Ascending aorta (tissue), 2 donors: ENCODE measurements at regions not wholly inside any gene's neighbourhood (a gene's known extent, or its start where the extent isn't known, plus 50 kb on each side); places are given as distances from the start of the nearest gene placed in this dataset.

Source experiments
- DNase-seq, 2 donors: peaks; one replicate each; pipeline ENCODE4 v3.0.0-alpha.2; 2019; ENCODE audit warnings: low spot score in 2 of 2
- H3K27ac ChIP-seq, 2 donors: fragments of 200-600 bp; sonication (generic); one replicate each; pipeline ENCODE4 v1.5.1; 2016 to 2017; ENCODE audit warnings: mild to moderate bottlenecking in 1 of 2
- H3K27me3 ChIP-seq: fragments of 200-600 bp; sonication (generic); one replicate; pipeline ENCODE4 v1.5.1; 2017
- H3K36me3 ChIP-seq, 2 donors: fragments of 200-600 bp; sonication (generic); one replicate each; pipeline ENCODE4 v1.5.1; 2016
- H3K4me1 ChIP-seq, 2 donors: fragments of 200-600 bp; sonication (generic); one replicate each; pipeline ENCODE4 v1.5.1; 2016 to 2017; ENCODE audit warnings: mild to moderate bottlenecking in 1 of 2
- H3K4me3 ChIP-seq, 2 donors: fragments of 200-600 bp; sonication (generic); one replicate each; pipeline ENCODE4 v1.5.1; 2016 to 2017; ENCODE audit warnings: mild to moderate bottlenecking in 1 of 2
- H3K9me3 ChIP-seq, 2 donors: fragments of 200-600 bp; sonication (generic); one replicate each; pipeline ENCODE4 v1.5.1; 2016
- CTCF ChIP-seq, 3 experiments: fragments of 200-600 bp in 2 of 3; fragments of 450-650 bp in 1 of 3; sonication (generic) in 2 of 3; IDR thresholded peaks; one replicate each; pipeline ENCODE4 v1.5.1; 2016 to 2019; ENCODE audit warnings: antibody characterized with exemption in 3 of 3, mild to moderate bottlenecking in 1 of 3, moderate library complexity in 1 of 3
- intact Hi-C: fragments of 100-400 bp; cut with DNase I; formaldehyde crosslinking; loops from one replicate; pipeline ENCODE4 v1.15.1; 2023

DNA sequence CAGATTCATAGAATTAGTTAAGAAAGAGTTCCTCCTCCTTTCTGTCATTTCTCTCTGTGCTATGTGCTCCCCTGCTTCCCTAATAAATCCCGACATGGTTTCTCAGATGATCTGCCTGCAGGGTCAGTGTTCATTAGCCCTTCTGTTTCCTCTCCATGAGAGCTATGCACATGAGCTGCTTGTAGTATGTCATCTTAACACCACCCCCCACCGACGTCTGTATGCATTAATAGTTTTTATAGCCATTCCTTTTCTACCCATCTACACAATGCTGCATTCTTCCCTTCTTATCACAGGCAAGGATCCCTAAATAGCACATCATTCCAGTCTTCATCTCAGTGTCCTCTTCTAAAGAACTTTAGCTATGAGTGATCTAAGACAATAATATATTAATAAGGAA is 809.1 kb downstream of the ANKRD7 start:
- Histone ChIP-seq H3K36me3 (no peaks in the 10 kb centered on the region), H3K4me3 (no peak overlapping the region), H3K27ac (no peak overlapping the region), H3K9me3 (no peaks in the 10 kb centered on the region), H3K27me3 (no peaks in the 10 kb centered on the region), H3K4me1 (no peaks in the 10 kb centered on the region)
- TF ChIP-seq CTCF (IDR thresholded peaks at IDR 0.05): no peak
- intact Hi-C loops: no loop called here
- DNase-seq: no peak

DNA sequence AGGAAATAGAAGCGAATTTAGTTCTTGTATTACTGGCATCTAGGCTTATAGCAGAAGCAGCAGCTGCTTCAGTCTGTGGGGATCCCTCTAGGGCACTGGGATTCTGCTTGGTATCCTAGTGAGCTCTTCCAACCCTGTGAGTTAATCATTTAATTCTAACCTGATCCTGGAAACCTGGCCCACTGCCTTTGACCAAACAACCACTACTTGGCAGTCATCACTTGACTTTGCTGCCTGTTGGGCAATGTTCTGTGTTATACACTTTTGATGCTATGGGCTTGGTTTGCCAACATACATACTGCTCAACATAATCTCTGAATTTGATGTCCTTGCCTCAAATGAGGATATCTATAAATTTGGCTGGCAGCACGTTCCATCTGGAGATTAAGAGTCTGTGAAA is 813.4 kb downstream of the ANKRD7 start:
- DNase-seq: no peak
- H3K4me3 ChIP-seq: no peak overlapping the region
- H3K27ac ChIP-seq: no peak overlapping the region
- no peaks in the 10 kb centered on the region for H3K9me3 ChIP-seq
- H3K4me1 ChIP-seq: no peaks in the 10 kb centered on the region
- H3K36me3 ChIP-seq: no peaks in the 10 kb centered on the region
- H3K27me3 ChIP-seq: no peaks in the 10 kb centered on the region
- TF ChIP-seq CTCF (IDR thresholded peaks at IDR 0.05): no peak
- intact Hi-C loops: no loop called here

DNA sequence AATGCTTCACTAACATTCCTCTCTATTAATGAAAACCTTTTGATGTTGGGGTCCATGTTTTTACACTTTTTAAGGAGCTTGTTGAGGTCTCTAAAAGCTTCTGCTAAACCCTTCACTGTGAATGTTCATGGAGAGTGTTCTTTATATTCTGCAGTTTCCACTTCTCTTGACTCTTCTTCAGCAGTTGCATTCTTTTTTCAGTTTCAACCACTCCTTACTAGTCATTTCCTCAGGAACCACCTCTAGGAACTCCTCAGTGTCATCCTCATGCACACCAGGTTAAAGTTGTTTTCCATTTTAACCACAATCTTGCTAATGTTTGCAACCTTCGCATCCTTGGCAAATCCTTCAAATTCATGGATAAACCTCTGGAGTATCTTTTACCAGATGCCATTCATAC is 821.6 kb downstream of the ANKRD7 start:
- intact Hi-C loops: no loop called here
- DNase-seq: no peak
- no peaks in the 10 kb centered on the region for H3K9me3 ChIP-seq
- H3K27me3 ChIP-seq: no peaks in the 10 kb centered on the region
- H3K27ac ChIP-seq: no peak overlapping the region
- no peaks in the 10 kb centered on the region for H3K36me3 ChIP-seq
- H3K4me1 ChIP-seq: peaks cover 0 to 3% of the 10 kb centered on the region in 2 donors
- TF ChIP-seq CTCF (IDR thresholded peaks at IDR 0.05): no peak
- no peak overlapping the region for H3K4me3 ChIP-seq

GRCh38 chr7:119065966-119066365 is 841.5 kb downstream of the ANKRD7 start:
- DNase-seq: no peak
- Histone ChIP-seq H3K36me3 (no peaks in the 10 kb centered on the region), H3K27me3 (no peaks in the 10 kb centered on the region), H3K27ac (no peak overlapping the region), H3K9me3 (no peaks in the 10 kb centered on the region), H3K4me1 (no peaks in the 10 kb centered on the region), H3K4me3 (no peak overlapping the region)
- intact Hi-C loops: no loop called here
- no peak for TF ChIP-seq CTCF (IDR thresholded peaks at IDR 0.05)

GRCh38 chr7:119086026-119086425 is 861.5 kb downstream of the ANKRD7 start:
- H3K27ac ChIP-seq: no peak overlapping the region
- intact Hi-C loops: no loop called here
- H3K9me3 ChIP-seq: no peaks in the 10 kb centered on the region
- H3K4me3 ChIP-seq: no peak overlapping the region
- no peak for DNase-seq
- H3K4me1 ChIP-seq: no peaks in the 10 kb centered on the region
- TF ChIP-seq CTCF (IDR thresholded peaks at IDR 0.05): no peak
- no peaks in the 10 kb centered on the region for H3K27me3 ChIP-seq
- H3K36me3 ChIP-seq: no peaks in the 10 kb centered on the region

DNA sequence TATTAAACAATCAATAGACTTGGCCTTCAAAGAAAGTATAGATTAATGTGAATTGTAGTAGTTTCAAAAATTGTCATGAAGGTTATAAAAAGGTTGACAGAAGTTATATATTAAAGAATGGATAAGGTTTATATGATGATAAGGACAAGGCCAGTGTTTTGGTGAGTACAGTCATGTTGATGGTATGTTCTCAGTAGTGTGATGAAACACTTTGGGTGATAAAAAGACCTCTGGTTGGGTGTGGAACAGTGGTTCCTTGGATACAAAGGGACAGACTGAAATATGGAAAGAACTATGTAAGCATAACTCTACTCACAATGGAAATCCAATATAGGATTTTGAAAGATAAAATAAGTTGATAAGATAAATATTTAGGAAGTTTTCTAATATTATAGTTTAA is 866.3 kb downstream of the ANKRD7 start:
- H3K9me3 ChIP-seq: no peaks in the 10 kb centered on the region
- no peaks in the 10 kb centered on the region for H3K27me3 ChIP-seq
- H3K36me3 ChIP-seq: no peaks in the 10 kb centered on the region
- no peak overlapping the region for H3K27ac ChIP-seq
- H3K4me3 ChIP-seq: no peak overlapping the region
- intact Hi-C loops: no loop called here
- no peak for DNase-seq
- H3K4me1 ChIP-seq: no peaks in the 10 kb centered on the region
- no peak for TF ChIP-seq CTCF (IDR thresholded peaks at IDR 0.05)
